GM18505 (cell line): ENCODE measurements at regions not wholly inside any gene's neighbourhood (a gene's known extent, or its start where the extent isn't known, plus 50 kb on each side); places are given as distances from the start of the nearest gene placed in this dataset.

ENCODE experiments used
- ATAC-seq: cut with Tn5 transposase; IDR thresholded peaks from one replicate; pipeline ENCODE4 v1.9.1; 2021; ENCODE audit not compliant: unreplicated experiment
- POLR2A ChIP-seq: IDR thresholded peaks from 4 replicates; pipeline ENCODE4 v1.6.1; 2011; ENCODE audit warnings: borderline replicate concordance; ENCODE audit not compliant: insufficient read depth, insufficient read length; ENCODE audit errors: extremely low read depth

GRCh38 chr1:194150242-194150641 lies 963.8 kb upstream of the B3GALT2 start:
- ATAC-seq: no peak
- TF ChIP-seq POLR2A: no peak

GRCh38 chr1:194133152-194133551 lies 946.7 kb upstream of the B3GALT2 start:
- ATAC-seq: no peak
- no peak for TF ChIP-seq POLR2A

GRCh38 chr1:194118086-194118485 lies 931.7 kb upstream of the B3GALT2 start:
- ATAC-seq: no peak
- no peak for TF ChIP-seq POLR2A

- no peak for ATAC-seq
- no peak for TF ChIP-seq POLR2A
Observed at GRCh38 chr1:194117582-194117981, 931.2 kb upstream of the B3GALT2 start.

GRCh38 chr1:194114288-194114687 lies 927.9 kb upstream of the B3GALT2 start:
- no peak for TF ChIP-seq POLR2A
- ATAC-seq: no peak

GRCh38 chr1:194105381-194105780 lies 919.0 kb upstream of the B3GALT2 start:
- no peak for TF ChIP-seq POLR2A
- no peak for ATAC-seq

- no peak for ATAC-seq
- no peak for TF ChIP-seq POLR2A
Observed at GRCh38 chr1:194104247-194104844, 917.9 kb upstream of the B3GALT2 start.

GRCh38 chr1:194103516-194104246 lies 917.3 kb upstream of the B3GALT2 start:
- TF ChIP-seq POLR2A: no peak
- no peak for ATAC-seq

GRCh38 chr1:194103101-194103500 lies 916.7 kb upstream of the B3GALT2 start:
- TF ChIP-seq POLR2A: no peak
- ATAC-seq: no peak

GRCh38 chr1:194102607-194103006 lies 916.2 kb upstream of the B3GALT2 start:
- TF ChIP-seq POLR2A: no peak

GRCh38 chr1:194084755-194085154 lies 898.3 kb upstream of the B3GALT2 start:
- TF ChIP-seq POLR2A: no peak
- no peak for ATAC-seq

More at GRCh38 chr1:194102607-194103006, 916.2 kb upstream of the B3GALT2 start:
- no peak for ATAC-seq

- no peak for ATAC-seq
- no peak for TF ChIP-seq POLR2A
Observed at GRCh38 chr1:194081444-194081843, 895.0 kb upstream of the B3GALT2 start.

- TF ChIP-seq POLR2A: no peak
- no peak for ATAC-seq
Observed at GRCh38 chr1:194080826-194081225, 894.4 kb upstream of the B3GALT2 start.

- ATAC-seq: no peak
Observed at GRCh38 chr1:194078765-194079164, 892.4 kb upstream of the B3GALT2 start.

More at GRCh38 chr1:194078765-194079164, 892.4 kb upstream of the B3GALT2 start:
- TF ChIP-seq POLR2A: no peak
